ENCODE measurements at regions not wholly inside any gene's neighbourhood (a gene's known extent, or its start where the extent isn't known, plus 50 kb on each side); places are given as distances from the start of the nearest gene placed in this dataset.

DNA sequence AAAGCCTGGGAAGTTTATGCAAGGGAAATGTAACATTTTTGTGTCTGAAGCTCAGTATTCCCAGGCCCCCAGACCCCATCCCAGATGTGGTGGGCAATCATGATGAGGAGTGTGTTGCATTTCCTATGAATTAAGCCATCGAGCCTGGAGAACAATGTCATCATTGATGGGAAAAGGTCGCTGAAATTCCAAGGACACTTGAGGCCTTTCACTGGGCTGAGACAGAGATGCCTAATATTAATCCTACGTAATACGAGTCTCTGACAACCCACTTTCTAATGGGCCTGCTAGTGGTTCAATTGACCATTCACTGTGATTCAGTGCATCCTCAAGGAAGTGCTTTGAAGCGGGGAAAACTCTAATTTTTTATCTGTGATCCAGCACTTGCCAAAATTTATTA lies 291.6 kb downstream of the PLPP3 start:
- no peak for ATAC-seq (ENCODE audit: insufficient read depth, low FRiP score)

DNA sequence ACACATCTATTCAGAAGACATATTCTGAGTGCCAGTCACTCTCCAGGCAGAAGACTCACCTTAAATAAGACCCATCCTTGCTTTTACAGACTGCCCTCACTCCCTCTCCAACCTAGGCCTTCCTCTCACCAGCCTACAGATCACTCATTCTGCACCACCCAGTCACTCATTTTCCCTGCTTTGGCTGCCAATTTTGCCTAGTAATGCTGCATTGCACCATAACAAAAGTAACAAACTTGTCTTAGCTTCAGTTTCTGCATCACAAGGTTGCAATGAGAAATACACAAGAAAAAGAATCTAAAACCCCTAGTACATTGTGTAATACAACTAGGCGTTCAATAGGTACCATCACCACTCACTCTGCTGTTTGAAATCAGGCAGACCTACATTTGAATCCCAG lies 292.4 kb downstream of the PLPP3 start:
- no peak for ATAC-seq (ENCODE audit: insufficient read depth, low FRiP score)
- H3K9me3 ChIP-seq (ENCODE audit: control insufficient read depth in 4 of 4, insufficient read depth in 3 of 4, low read length in 3 of 4) = no peaks in the 10 kb centered on the region
- H3K27me3 ChIP-seq (ENCODE audit: control insufficient read depth in 3 of 3, insufficient read depth in 3 of 3, low read length in 2 of 3) = no peaks in the 10 kb centered on the region
- peaks cover 0 to 17% (median 9%) of the 10 kb centered on the region in 5 donors for H3K4me1 ChIP-seq (ENCODE audit: control insufficient read depth in 5 of 5, insufficient read depth in 5 of 5, low read length in 5 of 5)
- DNase-seq = no peak
- WGBS, 2 donors = 77 to 87% methylated on average over 1 of the region's 1 CpG
- no peaks in the 10 kb centered on the region for H3K36me3 ChIP-seq (ENCODE audit: control insufficient read depth in 4 of 4, insufficient read depth in 4 of 4, low read length in 4 of 4)
- no peak overlapping the region for H3K9ac ChIP-seq (ENCODE audit: insufficient read depth in 1 of 2, low read length in 2 of 2)
- no peak overlapping the region for H3K27ac ChIP-seq (ENCODE audit: low read depth in 1 of 2, low read length in 1 of 2)
- H3K4me3 ChIP-seq = no peak overlapping the region
- TF ChIP-seq CTCF (IDR thresholded peaks at IDR 0.05; ENCODE audit: control extremely low read depth, extremely low read depth) = no peak

More for the DNA sequence above, 291.6 kb downstream of the PLPP3 start:
- H3K9ac ChIP-seq (ENCODE audit: insufficient read depth in 1 of 2, low read length in 2 of 2) = no peak overlapping the region
- TF ChIP-seq CTCF (IDR thresholded peaks at IDR 0.05; ENCODE audit: control extremely low read depth, extremely low read depth) = no peak
- H3K36me3 ChIP-seq (ENCODE audit: control insufficient read depth in 4 of 4, insufficient read depth in 4 of 4, low read length in 4 of 4) = no peaks in the 10 kb centered on the region
- no peak overlapping the region for H3K4me3 ChIP-seq
- H3K27ac ChIP-seq (ENCODE audit: low read depth in 1 of 2, low read length in 1 of 2) = no peak overlapping the region
- H3K27me3 ChIP-seq (ENCODE audit: control insufficient read depth in 3 of 3, insufficient read depth in 3 of 3, low read length in 2 of 3) = no peaks in the 10 kb centered on the region
- no peak for DNase-seq
- WGBS, 2 donors = 90 to 96% methylated on average over 5 of the region's 5 CpGs
- H3K4me1 ChIP-seq (ENCODE audit: control insufficient read depth in 5 of 5, insufficient read depth in 5 of 5, low read length in 5 of 5) = peaks cover 0 to 18% (median 9%) of the 10 kb centered on the region in 5 donors
- H3K9me3 ChIP-seq (ENCODE audit: control insufficient read depth in 4 of 4, insufficient read depth in 3 of 4, low read length in 3 of 4) = no peaks in the 10 kb centered on the region

DNA sequence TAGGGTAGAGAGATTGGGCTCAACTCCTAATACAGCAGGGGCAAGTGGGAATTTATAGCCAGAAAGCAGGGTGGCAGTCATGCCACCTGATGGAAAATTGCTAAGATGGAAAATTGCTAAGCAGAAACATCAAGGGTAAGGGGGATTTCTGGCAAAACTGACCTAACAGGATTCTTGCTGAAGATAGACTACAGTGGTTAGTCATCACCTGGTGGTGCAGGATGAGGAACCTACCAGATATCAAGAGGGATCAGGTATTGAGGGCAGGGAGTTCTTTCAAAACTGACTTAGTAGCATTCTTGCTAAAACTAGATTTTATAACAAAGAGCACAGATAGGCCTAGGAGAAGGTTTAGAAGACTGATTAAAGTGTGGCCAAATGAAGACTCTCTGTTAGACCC lies 292.9 kb downstream of the PLPP3 start:
- DNase-seq = no peak
- H3K27me3 ChIP-seq (ENCODE audit: control insufficient read depth in 3 of 3, insufficient read depth in 3 of 3, low read length in 2 of 3) = no peaks in the 10 kb centered on the region
- ATAC-seq (ENCODE audit: insufficient read depth, low FRiP score) = no peak
- H3K9ac ChIP-seq (ENCODE audit: insufficient read depth in 1 of 2, low read length in 2 of 2) = no peak overlapping the region
- no peak overlapping the region for H3K4me3 ChIP-seq
- H3K4me1 ChIP-seq (ENCODE audit: control insufficient read depth in 5 of 5, insufficient read depth in 5 of 5, low read length in 5 of 5) = peaks cover 0 to 12% (median 5%) of the 10 kb centered on the region in 5 donors
- no peak for TF ChIP-seq CTCF (IDR thresholded peaks at IDR 0.05; ENCODE audit: control extremely low read depth, extremely low read depth)
- no peak overlapping the region for H3K27ac ChIP-seq (ENCODE audit: low read depth in 1 of 2, low read length in 1 of 2)
- H3K36me3 ChIP-seq (ENCODE audit: control insufficient read depth in 4 of 4, insufficient read depth in 4 of 4, low read length in 4 of 4) = no peaks in the 10 kb centered on the region
- no peaks in the 10 kb centered on the region for H3K9me3 ChIP-seq (ENCODE audit: control insufficient read depth in 4 of 4, insufficient read depth in 3 of 4, low read length in 3 of 4)
